ENCODE measurements at regions not wholly inside any gene's neighbourhood (a gene's known extent, or its start where the extent isn't known, plus 50 kb on each side); places are given as distances from the start of the nearest gene placed in this dataset.
"Not testable (repeated sequence)": the region's sequence is repeated elsewhere in the genome, so short reads cannot be mapped to it uniquely, and the experiment has no call there.

DNA sequence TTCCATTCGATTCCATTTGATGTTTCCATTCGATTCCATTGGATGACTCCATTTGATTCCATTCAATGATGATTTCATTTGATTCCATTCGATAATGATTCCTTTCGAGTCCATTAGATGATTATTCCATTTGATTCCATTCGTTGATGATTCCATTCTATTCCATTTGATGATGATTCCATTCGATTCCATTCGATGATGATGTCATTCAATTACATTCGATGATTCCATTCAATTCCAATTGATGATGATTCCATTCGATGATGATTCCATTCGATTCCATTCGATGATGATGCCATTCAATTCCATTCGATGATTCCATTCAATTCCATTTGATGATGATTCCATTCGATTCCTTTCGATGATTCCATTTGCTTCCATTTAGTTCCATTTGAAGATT is 635.6 kb downstream of the TP53TG3F start:
- intact Hi-C loops (cut with DNase I); ATAC-seq; DNase-seq: not testable (repeated sequence)

DNA sequence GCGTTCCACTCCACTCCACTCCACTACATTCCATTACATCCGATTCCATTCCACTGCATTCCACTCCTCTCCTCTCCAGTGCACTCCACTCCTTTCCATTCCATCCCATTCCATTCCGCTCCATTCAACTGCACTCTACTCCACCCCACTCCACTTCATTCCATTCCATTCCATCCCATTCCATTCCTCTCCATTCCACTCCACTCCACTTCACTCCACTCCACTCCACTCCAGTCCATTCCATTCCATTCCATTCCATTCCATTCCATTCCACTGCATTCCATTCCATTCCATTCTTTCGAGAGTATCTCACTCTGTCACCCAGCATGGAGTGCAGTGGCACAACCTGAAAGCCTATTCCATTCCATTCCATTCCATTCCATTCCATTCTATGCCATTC is 637.5 kb downstream of the TP53TG3F start:
- DNase-seq; intact Hi-C loops (cut with DNase I): not testable (repeated sequence)
- peak in 1 of 2 donors; percentile 29 for ATAC-seq

DNA sequence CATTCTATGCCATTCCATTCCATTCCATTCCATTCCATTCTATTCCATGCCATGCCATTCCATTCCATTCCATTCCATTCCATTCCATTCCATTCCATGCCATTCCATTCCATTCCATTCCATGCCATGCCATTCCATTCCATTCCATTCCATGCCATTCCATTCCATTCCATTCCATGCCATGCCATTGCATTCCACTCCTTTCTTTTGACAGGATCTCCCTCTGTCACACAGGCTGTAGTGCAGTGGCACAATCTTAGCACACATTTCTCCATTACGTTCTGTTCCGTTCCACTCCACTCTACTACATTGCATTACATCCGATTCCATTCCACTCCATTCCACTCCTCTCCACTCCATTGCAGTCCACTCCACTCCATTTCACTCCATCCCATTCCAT is 637.9 kb downstream of the TP53TG3F start:
- not testable (repeated sequence) for ATAC-seq

DNA sequence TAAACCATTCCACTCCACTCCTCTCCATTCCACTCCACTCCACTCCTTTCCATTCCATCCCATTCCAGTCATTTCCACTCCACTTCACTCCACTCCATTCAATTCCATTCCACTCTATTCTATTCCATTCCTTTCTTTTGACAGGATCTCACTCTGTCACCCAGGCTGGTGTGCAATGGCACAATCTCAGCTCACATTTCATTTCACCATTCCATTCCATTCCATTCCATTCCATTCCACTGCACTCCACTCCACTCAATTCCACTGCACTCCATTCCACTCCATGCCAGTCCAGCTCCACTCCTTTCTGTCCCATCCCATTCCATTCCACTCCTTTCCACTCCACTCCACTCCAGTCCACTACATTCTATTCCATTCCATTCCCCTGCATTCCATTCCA is 638.6 kb downstream of the TP53TG3F start:
- intact Hi-C loops (cut with DNase I); ATAC-seq; DNase-seq: not testable (repeated sequence)

More for the DNA sequence above, 637.9 kb downstream of the TP53TG3F start:
- intact Hi-C loops (cut with DNase I); DNase-seq: not testable (repeated sequence)

DNA sequence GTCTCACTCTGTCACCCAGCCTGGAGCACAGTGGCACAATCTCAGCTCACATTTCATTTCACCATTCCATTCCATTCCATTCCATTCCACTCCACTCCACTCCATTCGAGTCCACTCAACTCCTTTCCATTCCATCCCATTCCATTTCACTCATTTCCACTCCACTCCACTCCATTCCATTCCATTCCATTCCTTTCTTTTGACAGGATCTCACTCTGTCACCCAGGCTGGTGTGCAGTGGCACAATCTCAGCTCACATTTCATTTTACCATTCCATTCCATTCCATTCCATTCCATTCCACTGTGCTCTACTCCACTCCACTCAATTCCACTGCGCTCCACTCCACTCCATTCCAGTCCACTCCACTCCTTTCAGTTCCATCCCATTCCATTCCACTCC is 639.6 kb downstream of the TP53TG3F start:
- DNase-seq; intact Hi-C loops (cut with DNase I); ATAC-seq: not testable (repeated sequence)

Data from left cardiac atrium (tissue), 4 donors.